IPS-15b (cell line): ENCODE measurements at regions not wholly inside any gene's neighbourhood (a gene's known extent, or its start where the extent isn't known, plus 50 kb on each side); places are given as distances from the start of the nearest gene placed in this dataset.

Source experiments
- H3K27me3 ChIP-seq: one replicate; pipeline ENCODE4 v1.6.1; 2013; ENCODE audit warnings: low read length; ENCODE audit not compliant: control insufficient read depth, insufficient read depth
- H3K36me3 ChIP-seq: one replicate; pipeline ENCODE4 v1.6.1; 2013; ENCODE audit warnings: low read length; ENCODE audit not compliant: control insufficient read depth, insufficient read depth
- H3K4me1 ChIP-seq: one replicate; pipeline ENCODE4 v1.6.1; 2013; ENCODE audit warnings: mild to moderate bottlenecking, low read length; ENCODE audit not compliant: control insufficient read depth, insufficient read depth
- H3K4me3 ChIP-seq: one replicate; pipeline ENCODE4 v1.5.1; 2013; ENCODE audit warnings: low read depth, low read length
- H3K9ac ChIP-seq: one replicate; pipeline ENCODE4 v1.6.1; 2013; ENCODE audit warnings: low read depth, mild to moderate bottlenecking, low read length
- H3K9me3 ChIP-seq: one replicate; pipeline ENCODE4 v1.6.1; 2013; ENCODE audit warnings: mild to moderate bottlenecking, low read length; ENCODE audit not compliant: control insufficient read depth, insufficient read depth

GRCh38 chr18:40708726-40709125 lies 1246.3 kb upstream of the PIK3C3 start:
- Histone ChIP-seq H3K4me1 (peaks cover 5% of the 10 kb centered on the region), H3K9me3 (no peaks in the 10 kb centered on the region), H3K9ac (no peak overlapping the region), H3K27me3 (no peaks in the 10 kb centered on the region), H3K4me3 (no peak overlapping the region), H3K36me3 (no peaks in the 10 kb centered on the region)

- Histone ChIP-seq H3K4me3 (no peak overlapping the region), H3K9ac (no peak overlapping the region), H3K9me3 (no peaks in the 10 kb centered on the region), H3K27me3 (no peaks in the 10 kb centered on the region), H3K4me1 (peaks cover 5% of the 10 kb centered on the region), H3K36me3 (no peaks in the 10 kb centered on the region)
These were observed 1247.2 kb upstream of the PIK3C3 start for GRCh38 chr18:40707797-40708196.

- H3K9me3 ChIP-seq = no peaks in the 10 kb centered on the region
- no peaks in the 10 kb centered on the region for H3K27me3 ChIP-seq
- H3K9ac ChIP-seq = no peak overlapping the region
- no peaks in the 10 kb centered on the region for H3K4me1 ChIP-seq
- H3K4me3 ChIP-seq = no peak overlapping the region
- H3K36me3 ChIP-seq = no peaks in the 10 kb centered on the region
These were observed 1256.9 kb upstream of the PIK3C3 start for GRCh38 chr18:40698129-40698528.

- no peak overlapping the region for H3K9ac ChIP-seq
- H3K27me3 ChIP-seq = no peaks in the 10 kb centered on the region
- no peaks in the 10 kb centered on the region for H3K36me3 ChIP-seq
These were observed 1259.5 kb upstream of the PIK3C3 start for GRCh38 chr18:40695526-40695925.

GRCh38 chr18:40692871-40693270 lies 1262.2 kb upstream of the PIK3C3 start:
- Histone ChIP-seq H3K9me3 (no peaks in the 10 kb centered on the region), H3K27me3 (no peaks in the 10 kb centered on the region), H3K9ac (no peak overlapping the region), H3K4me1 (no peaks in the 10 kb centered on the region), H3K4me3 (no peak overlapping the region), H3K36me3 (no peaks in the 10 kb centered on the region)

More at GRCh38 chr18:40695526-40695925, 1259.5 kb upstream of the PIK3C3 start:
- Histone ChIP-seq H3K4me1 (no peaks in the 10 kb centered on the region), H3K4me3 (no peak overlapping the region), H3K9me3 (no peaks in the 10 kb centered on the region)

GRCh38 chr18:40690062-40690461 lies 1265.0 kb upstream of the PIK3C3 start:
- H3K36me3 ChIP-seq = no peaks in the 10 kb centered on the region
- no peaks in the 10 kb centered on the region for H3K27me3 ChIP-seq
- H3K9ac ChIP-seq = no peak overlapping the region
- no peaks in the 10 kb centered on the region for H3K4me1 ChIP-seq
- no peak overlapping the region for H3K4me3 ChIP-seq
- no peaks in the 10 kb centered on the region for H3K9me3 ChIP-seq

- Histone ChIP-seq H3K9me3 (no peaks in the 10 kb centered on the region), H3K9ac (no peak overlapping the region), H3K4me3 (no peak overlapping the region), H3K4me1 (no peaks in the 10 kb centered on the region), H3K27me3 (no peaks in the 10 kb centered on the region), H3K36me3 (no peaks in the 10 kb centered on the region)
These were observed 1267.6 kb upstream of the PIK3C3 start for GRCh38 chr18:40687399-40687798.

- no peaks in the 10 kb centered on the region for H3K36me3 ChIP-seq
- no peaks in the 10 kb centered on the region for H3K27me3 ChIP-seq
- no peaks in the 10 kb centered on the region for H3K4me1 ChIP-seq
- H3K9me3 ChIP-seq = no peaks in the 10 kb centered on the region
- no peak overlapping the region for H3K9ac ChIP-seq
- H3K4me3 ChIP-seq = no peak overlapping the region
These were observed 1268.2 kb upstream of the PIK3C3 start for GRCh38 chr18:40686836-40687235.

GRCh38 chr18:40685219-40685618 lies 1269.8 kb upstream of the PIK3C3 start:
- no peaks in the 10 kb centered on the region for H3K9me3 ChIP-seq
- no peaks in the 10 kb centered on the region for H3K36me3 ChIP-seq
- H3K4me3 ChIP-seq = no peak overlapping the region
- no peaks in the 10 kb centered on the region for H3K27me3 ChIP-seq
- no peak overlapping the region for H3K9ac ChIP-seq
- no peaks in the 10 kb centered on the region for H3K4me1 ChIP-seq

GRCh38 chr18:40678318-40678717 lies 1276.7 kb upstream of the PIK3C3 start:
- Histone ChIP-seq H3K27me3 (no peaks in the 10 kb centered on the region), H3K4me1 (no peaks in the 10 kb centered on the region), H3K36me3 (no peaks in the 10 kb centered on the region), H3K4me3 (no peak overlapping the region), H3K9ac (no peak overlapping the region), H3K9me3 (no peaks in the 10 kb centered on the region)

GRCh38 chr18:40676668-40677067 lies 1278.4 kb upstream of the PIK3C3 start:
- H3K9ac ChIP-seq = no peak overlapping the region
- no peak overlapping the region for H3K4me3 ChIP-seq
- no peaks in the 10 kb centered on the region for H3K4me1 ChIP-seq
- H3K36me3 ChIP-seq = no peaks in the 10 kb centered on the region
- no peaks in the 10 kb centered on the region for H3K27me3 ChIP-seq
- no peaks in the 10 kb centered on the region for H3K9me3 ChIP-seq

- H3K9me3 ChIP-seq = no peaks in the 10 kb centered on the region
- no peaks in the 10 kb centered on the region for H3K27me3 ChIP-seq
- no peak overlapping the region for H3K4me3 ChIP-seq
- H3K9ac ChIP-seq = no peak overlapping the region
- H3K36me3 ChIP-seq = no peaks in the 10 kb centered on the region
- no peaks in the 10 kb centered on the region for H3K4me1 ChIP-seq
These were observed 1281.9 kb upstream of the PIK3C3 start for GRCh38 chr18:40673150-40673549.

- H3K9ac ChIP-seq = no peak overlapping the region
- no peaks in the 10 kb centered on the region for H3K27me3 ChIP-seq
- no peaks in the 10 kb centered on the region for H3K36me3 ChIP-seq
- no peaks in the 10 kb centered on the region for H3K4me1 ChIP-seq
- no peak overlapping the region for H3K4me3 ChIP-seq
- no peaks in the 10 kb centered on the region for H3K9me3 ChIP-seq
These were observed 1282.4 kb upstream of the PIK3C3 start for GRCh38 chr18:40672590-40672989.
